Neural progenitor cell (in vitro differentiated cells): ENCODE measurements at regions not wholly inside any gene's neighbourhood (a gene's known extent, or its start where the extent isn't known, plus 50 kb on each side); places are given as distances from the start of the nearest gene placed in this dataset.

Experiments
- DNase-seq: peaks from one replicate; pipeline ENCODE4 v3.0.0-alpha.2; 2016; ENCODE audit warnings: low spot score
- H2AFZ ChIP-seq: fragments of 200-600 bp; sonication (generic); replicated peaks from 2 replicates; pipeline ENCODE4 v1.6.1; 2016; ENCODE audit warnings: antibody characterized with exemption
- H3F3A ChIP-seq: fragments of 200-600 bp; sonication (generic); 2 replicates; pipeline ENCODE4 v1.6.1; 2016; ENCODE audit warnings: antibody characterized with exemption, low read depth
- H3K27ac ChIP-seq: fragments of 200-600 bp; sonication (generic); 2 replicates; pipeline ENCODE4 v1.5.1; 2016; ENCODE audit warnings: mild to moderate bottlenecking
- H3K27me3 ChIP-seq: fragments of 200-600 bp; sonication (generic); 2 replicates; pipeline ENCODE4 v1.6.1; 2016; ENCODE audit warnings: mild to moderate bottlenecking, moderate library complexity
- H3K36me3 ChIP-seq: fragments of 200-600 bp; sonication (generic); 2 replicates; pipeline ENCODE4 v1.5.1; 2016
- H3K4me1 ChIP-seq: fragments of 200-600 bp; sonication (generic); 2 replicates; pipeline ENCODE4 v1.6.1; 2016; ENCODE audit warnings: mixed run types
- H3K4me2 ChIP-seq: fragments of 200-600 bp; sonication (generic); 2 replicates; pipeline ENCODE4 v1.6.1; 2016
- H3K4me3 ChIP-seq: fragments of 200-600 bp; sonication (generic); 2 replicates; pipeline ENCODE4 v1.5.1; 2016
- H3K79me2 ChIP-seq: fragments of 200-600 bp; sonication (generic); 2 replicates; pipeline ENCODE4 v1.6.1; 2016; ENCODE audit warnings: low read depth
- H3K9ac ChIP-seq: fragments of 200-600 bp; sonication (generic); 2 replicates; pipeline ENCODE4 v1.6.1; 2016
- H3K9me3 ChIP-seq: fragments of 200-600 bp; sonication (generic); 2 replicates; pipeline ENCODE4 v1.5.1; 2016; ENCODE audit warnings: low read depth
- H4K20me1 ChIP-seq: fragments of 200-600 bp; sonication (generic); 2 replicates; pipeline ENCODE4 v1.6.1; 2016; ENCODE audit warnings: low read depth
- H3K27ac Mint-ChIP-seq: 3 replicates; pipeline ENCODE4 v1.8.0; 2021; ENCODE audit warnings: mixed read lengths
- H3K27me3 Mint-ChIP-seq: 2 replicates; pipeline ENCODE4 v1.8.0; 2022; ENCODE audit warnings: low read depth, mild to moderate bottlenecking, inconsistent platforms, moderate library complexity, mixed read lengths; ENCODE audit not compliant: insufficient read depth
- H3K36me3 Mint-ChIP-seq: 3 replicates; pipeline ENCODE4 v1.8.0; 2021; ENCODE audit warnings: mixed read lengths
- H3K4me1 Mint-ChIP-seq: 3 replicates; pipeline ENCODE4 v1.8.0; 2021; ENCODE audit warnings: mixed read lengths
- H3K4me3 Mint-ChIP-seq: 3 replicates; pipeline ENCODE4 v1.8.0; 2021; ENCODE audit warnings: mild to moderate bottlenecking, moderate library complexity, mixed read lengths
- H3K9me3 Mint-ChIP-seq: 3 replicates; pipeline ENCODE4 v1.8.0; 2020; ENCODE audit warnings: mixed read lengths
- EZH2 ChIP-seq: fragments of 200-600 bp; sonication (generic); IDR thresholded peaks from 2 replicates; pipeline ENCODE4 v1.6.1; 2017; ENCODE audit warnings: antibody characterized with exemption, mild to moderate bottlenecking, moderate library complexity
- EZH2phosphoT487 ChIP-seq: fragments of 200-600 bp; sonication (generic); IDR thresholded peaks from 2 replicates; pipeline ENCODE4 v1.6.1; 2017; ENCODE audit warnings: antibody characterized with exemption
- TF ChIP-seq, protein P1 (sequence below): fragments of 200-600 bp; sonication (generic); IDR thresholded peaks from 2 replicates; pipeline ENCODE4 v1.5.1; 2017; ENCODE audit warnings: antibody characterized with exemption, mild to moderate bottlenecking

DNA sequence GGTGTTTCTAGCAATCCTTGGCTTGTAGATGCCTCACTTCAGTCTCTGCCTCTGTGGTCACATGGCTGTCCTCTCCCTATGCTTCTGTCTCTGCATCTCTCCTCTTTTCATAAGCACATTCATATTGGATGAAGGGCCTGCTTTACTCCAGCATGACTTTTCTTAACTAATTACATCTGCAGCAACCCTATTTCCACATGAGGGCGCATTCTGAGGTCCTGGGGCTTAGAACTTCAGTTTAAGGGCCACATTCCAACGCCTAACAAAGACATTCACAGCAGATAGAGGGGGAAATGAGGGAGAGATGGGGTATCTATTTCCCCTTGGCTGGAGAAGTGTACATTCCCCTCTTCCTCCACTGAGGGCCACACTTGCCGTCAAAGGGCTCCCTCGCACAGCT is 489.1 kb upstream of the SALL1 start:
- no peak overlapping the region for H3K27ac Mint-ChIP-seq
- Histone ChIP-seq H3K4me2 (no peak overlapping the region), H3K36me3 (no peaks in the 10 kb centered on the region), H3K79me2 (no peaks in the 10 kb centered on the region), H3K9me3 (no peaks in the 10 kb centered on the region), H3K27me3 (no peaks in the 10 kb centered on the region), H3K27ac (no peak overlapping the region), H2AFZ (no peak overlapping the region), H3K4me1 (peaks cover 16% of the 10 kb centered on the region), H3K4me3 (no peak overlapping the region), H3F3A (peaks cover 14% of the 10 kb centered on the region), H3K9ac (no peak overlapping the region), H4K20me1 (no peaks in the 10 kb centered on the region)
- no peak overlapping the region for H3K4me3 Mint-ChIP-seq
- TF ChIP-seq, protein P1, sequence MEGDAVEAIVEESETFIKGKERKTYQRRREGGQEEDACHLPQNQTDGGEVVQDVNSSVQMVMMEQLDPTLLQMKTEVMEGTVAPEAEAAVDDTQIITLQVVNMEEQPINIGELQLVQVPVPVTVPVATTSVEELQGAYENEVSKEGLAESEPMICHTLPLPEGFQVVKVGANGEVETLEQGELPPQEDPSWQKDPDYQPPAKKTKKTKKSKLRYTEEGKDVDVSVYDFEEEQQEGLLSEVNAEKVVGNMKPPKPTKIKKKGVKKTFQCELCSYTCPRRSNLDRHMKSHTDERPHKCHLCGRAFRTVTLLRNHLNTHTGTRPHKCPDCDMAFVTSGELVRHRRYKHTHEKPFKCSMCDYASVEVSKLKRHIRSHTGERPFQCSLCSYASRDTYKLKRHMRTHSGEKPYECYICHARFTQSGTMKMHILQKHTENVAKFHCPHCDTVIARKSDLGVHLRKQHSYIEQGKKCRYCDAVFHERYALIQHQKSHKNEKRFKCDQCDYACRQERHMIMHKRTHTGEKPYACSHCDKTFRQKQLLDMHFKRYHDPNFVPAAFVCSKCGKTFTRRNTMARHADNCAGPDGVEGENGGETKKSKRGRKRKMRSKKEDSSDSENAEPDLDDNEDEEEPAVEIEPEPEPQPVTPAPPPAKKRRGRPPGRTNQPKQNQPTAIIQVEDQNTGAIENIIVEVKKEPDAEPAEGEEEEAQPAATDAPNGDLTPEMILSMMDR, result peak; percentile 14
- TF ChIP-seq EZH2 (no peak), EZH2phosphoT487 (no peak)
- H3K4me1 Mint-ChIP-seq, result peaks cover 12% of the 10 kb centered on the region
- H3K9me3 Mint-ChIP-seq, result peaks cover 3% of the 10 kb centered on the region
- peaks cover 15% of the 10 kb centered on the region for H3K27me3 Mint-ChIP-seq
- no peak for DNase-seq
- H3K36me3 Mint-ChIP-seq, result no peaks in the 10 kb centered on the region

DNA sequence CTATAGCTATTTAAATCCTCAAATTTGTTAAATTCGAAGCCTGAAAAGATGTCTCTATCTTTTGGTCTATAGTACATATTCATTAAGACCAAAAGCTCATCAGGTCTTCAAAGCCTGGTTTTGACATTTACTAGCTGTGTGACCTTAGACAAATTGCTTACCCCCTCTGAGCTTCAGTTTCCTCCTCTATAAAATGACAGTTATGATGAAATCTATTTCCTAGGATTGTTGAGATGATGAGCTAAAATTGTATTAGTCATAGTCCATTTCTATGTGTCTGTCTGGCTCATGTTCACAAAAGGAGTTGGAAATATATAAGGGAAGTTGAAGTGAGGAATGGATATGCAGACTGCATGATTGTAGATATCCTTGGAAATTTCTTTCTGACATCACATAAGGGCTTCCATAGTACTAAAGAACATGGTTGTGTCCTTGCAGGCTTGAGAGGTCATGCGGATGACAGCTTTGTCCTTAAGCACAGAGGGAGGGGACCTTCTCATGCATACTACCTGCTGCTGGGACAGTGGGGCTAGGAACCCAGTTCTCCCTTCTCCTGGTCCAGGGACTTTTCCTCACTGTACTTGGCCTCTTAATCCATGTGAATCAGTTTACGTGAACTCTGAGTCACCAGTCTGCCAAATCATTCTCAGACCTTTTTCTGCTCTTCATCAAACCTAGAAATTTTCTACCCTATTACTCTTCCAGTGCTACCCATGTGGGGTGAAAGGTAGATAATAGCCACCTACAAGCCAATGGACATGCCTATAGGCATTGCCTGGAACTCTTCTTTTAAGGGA is 487.5 kb upstream of the SALL1 start:
- H3K4me2 ChIP-seq, result no peak overlapping the region
- no peaks in the 10 kb centered on the region for H4K20me1 ChIP-seq
- peaks cover 3% of the 10 kb centered on the region for H3K9me3 Mint-ChIP-seq
- H3K9ac ChIP-seq, result no peak overlapping the region
- no peaks in the 10 kb centered on the region for H3K36me3 ChIP-seq
- no peak overlapping the region for H3K4me3 ChIP-seq
- peaks cover 16% of the 10 kb centered on the region for H3K4me1 ChIP-seq
- no peaks in the 10 kb centered on the region for H3K27me3 ChIP-seq
- no peak overlapping the region for H3K27ac ChIP-seq
- H3K4me3 Mint-ChIP-seq, result no peak overlapping the region
- no peak for DNase-seq
- H3K79me2 ChIP-seq, result no peaks in the 10 kb centered on the region
- H3K4me1 Mint-ChIP-seq, result peaks cover 12% of the 10 kb centered on the region
- H3F3A ChIP-seq, result peaks cover 14% of the 10 kb centered on the region
- peaks cover 15% of the 10 kb centered on the region for H3K27me3 Mint-ChIP-seq
- H3K27ac Mint-ChIP-seq, result no peak overlapping the region
- no peaks in the 10 kb centered on the region for H3K9me3 ChIP-seq
- no peak overlapping the region for H2AFZ ChIP-seq
- no peaks in the 10 kb centered on the region for H3K36me3 Mint-ChIP-seq
- TF ChIP-seq EZH2 (no peak), EZH2phosphoT487 (no peak)
- TF ChIP-seq, protein P1, result no peak

DNA sequence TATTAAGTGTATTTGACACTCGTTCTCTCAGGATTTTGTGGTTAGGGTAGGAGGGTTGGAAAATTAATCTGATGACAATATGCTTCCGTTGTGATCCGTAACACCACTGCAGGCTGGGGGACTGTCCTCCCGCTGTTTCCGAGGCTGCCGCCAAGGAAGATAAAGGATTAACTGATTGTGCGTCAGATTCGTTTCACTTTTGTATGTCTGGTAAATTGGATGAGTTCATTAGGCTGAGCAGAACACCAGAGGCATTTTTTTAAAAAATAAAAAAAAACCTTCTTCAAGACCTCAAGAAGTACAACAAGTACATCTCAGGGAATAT is 486.7 kb upstream of the SALL1 start:
- peaks cover 3% of the 10 kb centered on the region for H3K9me3 Mint-ChIP-seq
- H3K27ac Mint-ChIP-seq, result no peak overlapping the region
- Histone ChIP-seq H3K9ac (no peak overlapping the region), H3K4me1 (peaks cover 16% of the 10 kb centered on the region), H3K79me2 (no peaks in the 10 kb centered on the region), H3K4me2 (peak overlapping the region; percentile 64), H2AFZ (no peak overlapping the region), H3K36me3 (no peaks in the 10 kb centered on the region), H3K4me3 (peak overlapping the region; percentile 17), H3K9me3 (no peaks in the 10 kb centered on the region), H3K27me3 (no peaks in the 10 kb centered on the region), H4K20me1 (no peaks in the 10 kb centered on the region), H3K27ac (no peak overlapping the region), H3F3A (peaks cover 14% of the 10 kb centered on the region)
- peak; percentile 52 for DNase-seq
- peaks cover 12% of the 10 kb centered on the region for H3K4me1 Mint-ChIP-seq
- H3K36me3 Mint-ChIP-seq, result no peaks in the 10 kb centered on the region
- TF ChIP-seq, protein P1, result no peak
- no peak for TF ChIP-seq EZH2
- no peak for TF ChIP-seq EZH2phosphoT487
- H3K4me3 Mint-ChIP-seq, result peak overlapping the region; percentile 54
- H3K27me3 Mint-ChIP-seq, result peaks cover 15% of the 10 kb centered on the region
